Astrocyte of the spinal cord (primary cell): ENCODE measurements at regions not wholly inside any gene's neighbourhood (a gene's known extent, or its start where the extent isn't known, plus 50 kb on each side); places are given as distances from the start of the nearest gene placed in this dataset.

Experiments used
- DNase-seq: peaks from one replicate; pipeline ENCODE4 v3.0.0; 2011; ENCODE audit warnings: low read depth, low spot score
- H3K4me3 ChIP-seq: 2 replicates; pipeline ENCODE4 v1.5.1; 2011; ENCODE audit warnings: low read depth, mild to moderate bottlenecking, low read length, moderate library complexity
- CTCF ChIP-seq: IDR thresholded peaks from 2 replicates; pipeline ENCODE4 v1.5.1; 2012; ENCODE audit warnings: low read depth, mild to moderate bottlenecking, low read length, inconsistent platforms
- in situ Hi-C: cut with HindIII; loops from 2 replicates; pipeline ENCODE4 v1.10.0; 2017; ENCODE audit warnings: low sequenced_read_pairs

GRCh38 chr1:22254756-22255155 is 111.9 kb upstream of the WNT4 start:
- no peak for TF ChIP-seq CTCF
- in situ Hi-C loops = no loop called here
- H3K4me3 ChIP-seq = no peak overlapping the region
- DNase-seq = no peak

GRCh38 chr1:22255341-22256212 is 112.7 kb upstream of the WNT4 start:
- TF ChIP-seq CTCF = no peak
- no peak overlapping the region for H3K4me3 ChIP-seq
- in situ Hi-C loops = no loop called here
- peak; percentile 50 for DNase-seq

- in situ Hi-C loops = no loop called here
- H3K4me3 ChIP-seq = no peak overlapping the region
- TF ChIP-seq CTCF = no peak
- DNase-seq = no peak
Measured at GRCh38 chr1:22256213-22256512, 113.3 kb upstream of the WNT4 start.

GRCh38 chr1:22257290-22258275 is 114.7 kb upstream of the WNT4 start:
- DNase-seq = no peak
- TF ChIP-seq CTCF = no peak
- no peak overlapping the region for H3K4me3 ChIP-seq
- in situ Hi-C loops = no loop called here

GRCh38 chr1:22258698-22259097 is 115.8 kb upstream of the WNT4 start:
- no peak overlapping the region for H3K4me3 ChIP-seq
- TF ChIP-seq CTCF = no peak
- peak; percentile 40 for DNase-seq
- in situ Hi-C loops = no loop called here

- peak; percentile 58 for DNase-seq
Measured at GRCh38 chr1:22259551-22260282, 116.8 kb upstream of the WNT4 start.

More at GRCh38 chr1:22259551-22260282, 116.8 kb upstream of the WNT4 start:
- H3K4me3 ChIP-seq = no peak overlapping the region
- in situ Hi-C loops = no loop called here
- no peak for TF ChIP-seq CTCF
